ENCODE measurements at regions not wholly inside any gene's neighbourhood (a gene's known extent, or its start where the extent isn't known, plus 50 kb on each side); places are given as distances from the start of the nearest gene placed in this dataset.

DNA sequence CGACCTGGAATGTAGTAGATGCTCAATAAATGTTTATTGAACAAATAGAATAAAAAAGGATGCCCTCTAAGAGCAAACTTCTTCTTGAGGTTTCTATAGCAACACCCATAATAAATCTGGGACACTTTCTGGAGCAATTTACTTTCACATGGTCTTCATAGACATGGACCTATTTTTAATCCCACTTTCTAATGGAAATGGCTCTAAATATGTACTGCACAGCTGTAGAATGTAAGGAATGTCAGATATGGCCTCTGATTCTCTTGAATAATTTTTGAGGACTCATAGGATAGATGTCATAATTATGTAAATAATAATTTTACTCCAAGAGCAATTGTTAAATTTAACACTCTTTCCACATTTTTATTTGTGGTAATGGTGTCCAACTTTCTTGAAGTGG is 133.5 kb upstream of the DAAM1 start:
- TF ChIP-seq, protein P1, sequence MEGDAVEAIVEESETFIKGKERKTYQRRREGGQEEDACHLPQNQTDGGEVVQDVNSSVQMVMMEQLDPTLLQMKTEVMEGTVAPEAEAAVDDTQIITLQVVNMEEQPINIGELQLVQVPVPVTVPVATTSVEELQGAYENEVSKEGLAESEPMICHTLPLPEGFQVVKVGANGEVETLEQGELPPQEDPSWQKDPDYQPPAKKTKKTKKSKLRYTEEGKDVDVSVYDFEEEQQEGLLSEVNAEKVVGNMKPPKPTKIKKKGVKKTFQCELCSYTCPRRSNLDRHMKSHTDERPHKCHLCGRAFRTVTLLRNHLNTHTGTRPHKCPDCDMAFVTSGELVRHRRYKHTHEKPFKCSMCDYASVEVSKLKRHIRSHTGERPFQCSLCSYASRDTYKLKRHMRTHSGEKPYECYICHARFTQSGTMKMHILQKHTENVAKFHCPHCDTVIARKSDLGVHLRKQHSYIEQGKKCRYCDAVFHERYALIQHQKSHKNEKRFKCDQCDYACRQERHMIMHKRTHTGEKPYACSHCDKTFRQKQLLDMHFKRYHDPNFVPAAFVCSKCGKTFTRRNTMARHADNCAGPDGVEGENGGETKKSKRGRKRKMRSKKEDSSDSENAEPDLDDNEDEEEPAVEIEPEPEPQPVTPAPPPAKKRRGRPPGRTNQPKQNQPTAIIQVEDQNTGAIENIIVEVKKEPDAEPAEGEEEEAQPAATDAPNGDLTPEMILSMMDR (IDR thresholded peaks at IDR 0.05; ENCODE audit: low read length) = no peak
- TF ChIP-seq EZH2 (IDR thresholded peaks at IDR 0.05; ENCODE audit: borderline replicate concordance, low read length) = no peak

All from OCI-LY1 (cell line).